GM12878 (cell line): ENCODE measurements at regions not wholly inside any gene's neighbourhood (a gene's known extent, or its start where the extent isn't known, plus 50 kb on each side); places are given as distances from the start of the nearest gene placed in this dataset.

Experiments
- ATAC-seq: fragments of 200-7000 bp; cut with Tn5 transposase; 3 replicates; pipeline ENCODE4 v1.9.1; 2020; ENCODE audit warnings: mild to moderate bottlenecking, moderate library complexity
- BruUV-seq: library from RNA; stranded (reverse); fragments of 400-500 nt; replicated peaks from 2 replicates; lab custom pipeline; 2021; lab: Mats Ljungman, UMichigan
- CTCF ChIA-PET: fragments of 300-600 bp; sonication (Branson Sonifier 250); formaldehyde crosslinking; extraction: SDS; loops from one replicate; lab custom pipeline; 2021; ENCODE audit warnings: inconsistent platforms; lab: Yijun Ruan, JAX
- POLR2A ChIA-PET: fragments of 350-600 bp; formaldehyde crosslinking; extraction: SDS; loops from one replicate; lab custom pipeline; 2021; ENCODE audit warnings: inconsistent platforms; lab: Charles Lee
- RAD21 ChIA-PET: fragments of 300-600 bp; sonication (Branson Sonifier 250); formaldehyde crosslinking; loops from one replicate; lab custom pipeline; 2023; ENCODE audit warnings: antibody characterized with exemption; ENCODE audit not compliant: unreplicated experiment; lab: Charles Lee
- SMC1A ChIA-PET: fragments of 300-600 bp; sonication (Branson Sonifier 250); formaldehyde crosslinking; loops from one replicate; lab custom pipeline; 2023; ENCODE audit not compliant: unreplicated experiment, uncharacterized antibody; lab: Charles Lee
- DNase-seq: peaks from one replicate; pipeline ENCODE4 v3.0.0-alpha.2; 2011; ENCODE audit warnings: low read depth, low spot score
- FAIRE-seq: peaks from 3 replicates; lab custom pipeline; 2011; peaks lifted over from hg19 to GRCh38; lab: Jason Lieb, UNC
- H2AFZ ChIP-seq: 2 replicates; pipeline ENCODE4 v1.6.0; 2011; ENCODE audit warnings: low read depth, low read length, control low read depth; ENCODE audit not compliant: control insufficient read depth
- H3K27ac ChIP-seq: 2 replicates; pipeline ENCODE4 v1.5.1; 2011; ENCODE audit warnings: control low read depth; ENCODE audit not compliant: control insufficient read depth, insufficient read depth
- H3K27me3 ChIP-seq, 2 experiments: replicated peaks in 1 of 2; 2 replicates each; pipeline versions ENCODE4 v1.6.0 to v1.6.1; 2011; ENCODE audit warnings: low read length in 1 of 2; ENCODE audit not compliant: control insufficient read depth in 2 of 2, insufficient read depth in 2 of 2
- H3K36me3 ChIP-seq, 2 experiments: 2 replicates each; pipeline ENCODE4 v1.5.1; 2011; ENCODE audit warnings: low read length in 1 of 2; ENCODE audit not compliant: control insufficient read depth in 2 of 2, insufficient read depth in 2 of 2
- H3K4me1 ChIP-seq: 2 replicates; pipeline ENCODE4 v1.6.1; 2011; ENCODE audit warnings: mild to moderate bottlenecking, low read length, moderate library complexity, mixed read lengths; ENCODE audit not compliant: control insufficient read depth, insufficient read depth
- H3K4me2 ChIP-seq: 2 replicates; pipeline ENCODE4 v1.6.0; 2011; ENCODE audit warnings: control low read depth; ENCODE audit not compliant: control insufficient read depth, insufficient read depth
- H3K4me3 ChIP-seq: fragments of 200-600 bp; sonication (generic); 2 replicates; pipeline ENCODE4 v1.5.1; 2016
- H3K79me2 ChIP-seq: 2 replicates; pipeline ENCODE4 v1.6.0; 2011; ENCODE audit warnings: low read length; ENCODE audit not compliant: control insufficient read depth, insufficient read depth
- H3K9ac ChIP-seq: 2 replicates; pipeline ENCODE4 v1.8.0; 2011; ENCODE audit warnings: low read length, control low read depth, mixed read lengths; ENCODE audit not compliant: control insufficient read depth, insufficient read depth
- H3K9me3 ChIP-seq: replicated peaks from 3 replicates; pipeline ENCODE4 v1.5.1; 2011; ENCODE audit warnings: mild to moderate bottlenecking, low read length; ENCODE audit not compliant: control insufficient read depth, insufficient read depth
- H4K20me1 ChIP-seq: 2 replicates; pipeline ENCODE4 v1.6.0; 2011; ENCODE audit not compliant: control insufficient read depth, insufficient read depth
- ATF7 ChIP-seq: fragments of 450-650 bp; IDR thresholded peaks from 2 replicates; pipeline ENCODE4 v1.6.1; 2016; ENCODE audit warnings: low read depth, mild to moderate bottlenecking
- NR2F1 ChIP-seq: fragments of 450-650 bp; conservative IDR thresholded peaks from 2 replicates; pipeline ENCODE4 v1.6.1; 2017; ENCODE audit warnings: mild to moderate bottlenecking
- NRF1 ChIP-seq: conservative IDR thresholded peaks from 2 replicates; pipeline ENCODE4 v1.6.1; 2011; ENCODE audit warnings: mild to moderate bottlenecking, low read depth, low read length, improper control_type of control experiment
- PAX8 ChIP-seq: fragments of 450-650 bp; IDR thresholded peaks from 2 replicates; pipeline ENCODE4 v1.6.1; 2017; ENCODE audit warnings: mild to moderate bottlenecking, moderate library complexity
- SMAD5 ChIP-seq: IDR thresholded peaks from 2 replicates; pipeline ENCODE4 v1.6.1; 2016; ENCODE audit warnings: antibody characterized with exemption, low read depth
- SMARCA5 ChIP-seq: fragments of 450-650 bp; IDR thresholded peaks from 2 replicates; pipeline ENCODE4 v1.6.1; 2017; ENCODE audit warnings: mild to moderate bottlenecking
- TBL1XR1 ChIP-seq: IDR thresholded peaks from 2 replicates; pipeline ENCODE4 v1.6.1; 2012; ENCODE audit warnings: low read depth, low read length, improper control_type of control experiment
- ZZZ3 ChIP-seq: IDR thresholded peaks from 2 replicates; pipeline ENCODE4 v1.6.1; 2011; ENCODE audit warnings: low read depth; ENCODE audit not compliant: control insufficient read depth, insufficient read length
- WGBS: methylation state at CpG from one replicate; pipeline ENCODE4 v1.1.6; 2016; ENCODE audit warnings: low lambda C conversion rate; ENCODE audit not compliant: insufficient replicate concordance, insufficient coverage; ENCODE audit errors: missing lambda C conversion rate; 5-methylcytosine and 5-hydroxymethylcytosine counted together
- in situ Hi-C: fragments of 300-500 bp; cut with MboI; formaldehyde crosslinking; loops from 9 replicates; pipeline ENCODE4 v1.14.3; 2018; ENCODE audit warnings: mixed read lengths
- intact Hi-C: fragments of 100-400 bp; cut with micrococcal nuclease; formaldehyde crosslinking; loops from one replicate; pipeline ENCODE4 v1.14.2; 2022; ENCODE audit not compliant: unreplicated experiment
- TF ChIP-seq, protein P1 (sequence below): fragments of 450-650 bp; IDR thresholded peaks from 2 replicates; pipeline ENCODE4 v1.6.1; 2017; ENCODE audit warnings: mild to moderate bottlenecking, moderate library complexity
- TF ChIP-seq, protein P2 (sequence below): IDR thresholded peaks from 2 replicates; pipeline ENCODE4 v1.6.1; 2012; ENCODE audit warnings: improper control_type of control experiment, low read depth, low read length; ENCODE audit not compliant: insufficient replicate concordance
- TF ChIP-seq, protein P3 (sequence below): IDR thresholded peaks from 2 replicates; pipeline ENCODE4 v1.6.1; 2012; ENCODE audit warnings: mild to moderate bottlenecking, low read depth, low read length

DNA sequence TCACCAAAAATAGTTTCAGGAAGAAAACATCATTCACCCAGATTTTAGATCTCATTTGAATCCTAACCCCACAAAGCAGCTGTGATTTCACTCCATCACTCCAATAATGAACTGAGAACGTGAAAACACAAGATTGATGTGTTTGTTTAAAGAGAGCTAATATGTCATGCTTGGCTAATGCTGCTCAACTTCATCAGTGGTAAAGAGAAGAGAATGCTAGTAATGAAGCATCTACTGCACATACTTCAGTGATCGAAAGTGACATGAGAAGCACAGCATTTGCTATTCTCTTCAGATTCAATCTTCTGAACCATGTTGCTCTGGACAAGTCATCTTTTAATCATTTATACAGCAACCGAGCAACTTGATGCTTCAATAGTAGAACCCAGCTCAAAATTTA, 874.7 kb downstream of the EFNA5 start:
- no TSS peak for BruUV-seq
- CTCF ChIA-PET = no interaction called here
- Histone ChIP-seq H3K4me3 (no peak overlapping the region), H2AFZ (no peak overlapping the region), H3K9ac (no peak overlapping the region), H3K27ac (no peak overlapping the region), H3K79me2 (no peaks in the 10 kb centered on the region), H3K4me1 (no peaks in the 10 kb centered on the region), H3K4me2 (no peak overlapping the region), H3K27me3 (no peaks in the 10 kb centered on the region), H4K20me1 (no peaks in the 10 kb centered on the region), H3K36me3 (no peaks in the 10 kb centered on the region), H3K9me3 (no peaks in the 10 kb centered on the region)
- intact Hi-C loops (no loop called here), in situ Hi-C loops (no loop called here)
- SMC1A ChIA-PET = no interaction called here
- FAIRE-seq = no peak
- ATAC-seq = no peak
- 12% methylated on average over 3 of the region's 3 CpGs for WGBS
- RAD21 ChIA-PET = no interaction called here
- TF ChIP-seq NRF1 (no peak), SMAD5 (no peak), PAX8 (no peak), TBL1XR1 (no peak), ZZZ3 (no peak), NR2F1 (no peak), SMARCA5 (no peak), ATF7 (no peak)
- TF ChIP-seq, protein P1, sequence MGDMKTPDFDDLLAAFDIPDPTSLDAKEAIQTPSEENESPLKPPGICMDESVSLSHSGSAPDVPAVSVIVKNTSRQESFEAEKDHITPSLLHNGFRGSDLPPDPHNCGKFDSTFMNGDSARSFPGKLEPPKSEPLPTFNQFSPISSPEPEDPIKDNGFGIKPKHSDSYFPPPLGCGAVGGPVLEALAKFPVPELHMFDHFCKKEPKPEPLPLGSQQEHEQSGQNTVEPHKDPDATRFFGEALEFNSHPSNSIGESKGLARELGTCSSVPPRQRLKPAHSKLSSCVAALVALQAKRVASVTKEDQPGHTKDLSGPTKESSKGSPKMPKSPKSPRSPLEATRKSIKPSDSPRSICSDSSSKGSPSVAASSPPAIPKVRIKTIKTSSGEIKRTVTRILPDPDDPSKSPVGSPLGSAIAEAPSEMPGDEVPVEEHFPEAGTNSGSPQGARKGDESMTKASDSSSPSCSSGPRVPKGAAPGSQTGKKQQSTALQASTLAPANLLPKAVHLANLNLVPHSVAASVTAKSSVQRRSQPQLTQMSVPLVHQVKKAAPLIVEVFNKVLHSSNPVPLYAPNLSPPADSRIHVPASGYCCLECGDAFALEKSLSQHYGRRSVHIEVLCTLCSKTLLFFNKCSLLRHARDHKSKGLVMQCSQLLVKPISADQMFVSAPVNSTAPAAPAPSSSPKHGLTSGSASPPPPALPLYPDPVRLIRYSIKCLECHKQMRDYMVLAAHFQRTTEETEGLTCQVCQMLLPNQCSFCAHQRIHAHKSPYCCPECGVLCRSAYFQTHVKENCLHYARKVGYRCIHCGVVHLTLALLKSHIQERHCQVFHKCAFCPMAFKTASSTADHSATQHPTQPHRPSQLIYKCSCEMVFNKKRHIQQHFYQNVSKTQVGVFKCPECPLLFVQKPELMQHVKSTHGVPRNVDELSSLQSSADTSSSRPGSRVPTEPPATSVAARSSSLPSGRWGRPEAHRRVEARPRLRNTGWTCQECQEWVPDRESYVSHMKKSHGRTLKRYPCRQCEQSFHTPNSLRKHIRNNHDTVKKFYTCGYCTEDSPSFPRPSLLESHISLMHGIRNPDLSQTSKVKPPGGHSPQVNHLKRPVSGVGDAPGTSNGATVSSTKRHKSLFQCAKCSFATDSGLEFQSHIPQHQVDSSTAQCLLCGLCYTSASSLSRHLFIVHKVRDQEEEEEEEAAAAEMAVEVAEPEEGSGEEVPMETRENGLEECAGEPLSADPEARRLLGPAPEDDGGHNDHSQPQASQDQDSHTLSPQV = no peak
- TF ChIP-seq, protein P2, sequence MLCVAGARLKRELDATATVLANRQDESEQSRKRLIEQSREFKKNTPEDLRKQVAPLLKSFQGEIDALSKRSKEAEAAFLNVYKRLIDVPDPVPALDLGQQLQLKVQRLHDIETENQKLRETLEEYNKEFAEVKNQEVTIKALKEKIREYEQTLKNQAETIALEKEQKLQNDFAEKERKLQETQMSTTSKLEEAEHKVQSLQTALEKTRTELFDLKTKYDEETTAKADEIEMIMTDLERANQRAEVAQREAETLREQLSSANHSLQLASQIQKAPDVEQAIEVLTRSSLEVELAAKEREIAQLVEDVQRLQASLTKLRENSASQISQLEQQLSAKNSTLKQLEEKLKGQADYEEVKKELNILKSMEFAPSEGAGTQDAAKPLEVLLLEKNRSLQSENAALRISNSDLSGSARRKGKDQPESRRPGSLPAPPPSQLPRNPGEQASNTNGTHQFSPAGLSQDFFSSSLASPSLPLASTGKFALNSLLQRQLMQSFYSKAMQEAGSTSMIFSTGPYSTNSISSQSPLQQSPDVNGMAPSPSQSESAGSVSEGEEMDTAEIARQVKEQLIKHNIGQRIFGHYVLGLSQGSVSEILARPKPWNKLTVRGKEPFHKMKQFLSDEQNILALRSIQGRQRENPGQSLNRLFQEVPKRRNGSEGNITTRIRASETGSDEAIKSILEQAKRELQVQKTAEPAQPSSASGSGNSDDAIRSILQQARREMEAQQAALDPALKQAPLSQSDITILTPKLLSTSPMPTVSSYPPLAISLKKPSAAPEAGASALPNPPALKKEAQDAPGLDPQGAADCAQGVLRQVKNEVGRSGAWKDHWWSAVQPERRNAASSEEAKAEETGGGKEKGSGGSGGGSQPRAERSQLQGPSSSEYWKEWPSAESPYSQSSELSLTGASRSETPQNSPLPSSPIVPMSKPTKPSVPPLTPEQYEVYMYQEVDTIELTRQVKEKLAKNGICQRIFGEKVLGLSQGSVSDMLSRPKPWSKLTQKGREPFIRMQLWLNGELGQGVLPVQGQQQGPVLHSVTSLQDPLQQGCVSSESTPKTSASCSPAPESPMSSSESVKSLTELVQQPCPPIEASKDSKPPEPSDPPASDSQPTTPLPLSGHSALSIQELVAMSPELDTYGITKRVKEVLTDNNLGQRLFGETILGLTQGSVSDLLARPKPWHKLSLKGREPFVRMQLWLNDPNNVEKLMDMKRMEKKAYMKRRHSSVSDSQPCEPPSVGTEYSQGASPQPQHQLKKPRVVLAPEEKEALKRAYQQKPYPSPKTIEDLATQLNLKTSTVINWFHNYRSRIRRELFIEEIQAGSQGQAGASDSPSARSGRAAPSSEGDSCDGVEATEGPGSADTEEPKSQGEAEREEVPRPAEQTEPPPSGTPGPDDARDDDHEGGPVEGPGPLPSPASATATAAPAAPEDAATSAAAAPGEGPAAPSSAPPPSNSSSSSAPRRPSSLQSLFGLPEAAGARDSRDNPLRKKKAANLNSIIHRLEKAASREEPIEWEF = no peak
- TF ChIP-seq, protein P3, sequence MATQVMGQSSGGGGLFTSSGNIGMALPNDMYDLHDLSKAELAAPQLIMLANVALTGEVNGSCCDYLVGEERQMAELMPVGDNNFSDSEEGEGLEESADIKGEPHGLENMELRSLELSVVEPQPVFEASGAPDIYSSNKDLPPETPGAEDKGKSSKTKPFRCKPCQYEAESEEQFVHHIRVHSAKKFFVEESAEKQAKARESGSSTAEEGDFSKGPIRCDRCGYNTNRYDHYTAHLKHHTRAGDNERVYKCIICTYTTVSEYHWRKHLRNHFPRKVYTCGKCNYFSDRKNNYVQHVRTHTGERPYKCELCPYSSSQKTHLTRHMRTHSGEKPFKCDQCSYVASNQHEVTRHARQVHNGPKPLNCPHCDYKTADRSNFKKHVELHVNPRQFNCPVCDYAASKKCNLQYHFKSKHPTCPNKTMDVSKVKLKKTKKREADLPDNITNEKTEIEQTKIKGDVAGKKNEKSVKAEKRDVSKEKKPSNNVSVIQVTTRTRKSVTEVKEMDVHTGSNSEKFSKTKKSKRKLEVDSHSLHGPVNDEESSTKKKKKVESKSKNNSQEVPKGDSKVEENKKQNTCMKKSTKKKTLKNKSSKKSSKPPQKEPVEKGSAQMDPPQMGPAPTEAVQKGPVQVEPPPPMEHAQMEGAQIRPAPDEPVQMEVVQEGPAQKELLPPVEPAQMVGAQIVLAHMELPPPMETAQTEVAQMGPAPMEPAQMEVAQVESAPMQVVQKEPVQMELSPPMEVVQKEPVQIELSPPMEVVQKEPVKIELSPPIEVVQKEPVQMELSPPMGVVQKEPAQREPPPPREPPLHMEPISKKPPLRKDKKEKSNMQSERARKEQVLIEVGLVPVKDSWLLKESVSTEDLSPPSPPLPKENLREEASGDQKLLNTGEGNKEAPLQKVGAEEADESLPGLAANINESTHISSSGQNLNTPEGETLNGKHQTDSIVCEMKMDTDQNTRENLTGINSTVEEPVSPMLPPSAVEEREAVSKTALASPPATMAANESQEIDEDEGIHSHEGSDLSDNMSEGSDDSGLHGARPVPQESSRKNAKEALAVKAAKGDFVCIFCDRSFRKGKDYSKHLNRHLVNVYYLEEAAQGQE = no peak
- POLR2A ChIA-PET = no interaction called here
- no peak for DNase-seq
